Gastroesophageal sphincter (tissue), 3 donors: ENCODE measurements at regions not wholly inside any gene's neighbourhood (a gene's known extent, or its start where the extent isn't known, plus 50 kb on each side); places are given as distances from the start of the nearest gene placed in this dataset.

Experiments
- POLR2A ChIP-seq, 2 donors: fragments of 450-650 bp; IDR thresholded peaks; one replicate each; pipeline ENCODE4 v1.6.1; 2017; ENCODE audit warnings: antibody characterized with exemption in 2 of 2, mild to moderate bottlenecking in 2 of 2, moderate library complexity in 1 of 2
- POLR2AphosphoS5 ChIP-seq: sonication (generic); formaldehyde crosslinking; IDR thresholded peaks from one replicate; pipeline ENCODE4 v1.6.1; 2017; ENCODE audit warnings: antibody characterized with exemption
- TF ChIP-seq, protein P1 (sequence below), 4 experiments: fragments of 200-600 bp in 2 of 4; fragments of 450-650 bp in 2 of 4; sonication (generic) in 1 of 4; IDR thresholded peaks; one replicate each; pipeline ENCODE4 v1.5.1; 2017 to 2019; ENCODE audit warnings: antibody characterized with exemption in 4 of 4, mild to moderate bottlenecking in 2 of 4, moderate library complexity in 2 of 4

- TF ChIP-seq, protein P1, sequence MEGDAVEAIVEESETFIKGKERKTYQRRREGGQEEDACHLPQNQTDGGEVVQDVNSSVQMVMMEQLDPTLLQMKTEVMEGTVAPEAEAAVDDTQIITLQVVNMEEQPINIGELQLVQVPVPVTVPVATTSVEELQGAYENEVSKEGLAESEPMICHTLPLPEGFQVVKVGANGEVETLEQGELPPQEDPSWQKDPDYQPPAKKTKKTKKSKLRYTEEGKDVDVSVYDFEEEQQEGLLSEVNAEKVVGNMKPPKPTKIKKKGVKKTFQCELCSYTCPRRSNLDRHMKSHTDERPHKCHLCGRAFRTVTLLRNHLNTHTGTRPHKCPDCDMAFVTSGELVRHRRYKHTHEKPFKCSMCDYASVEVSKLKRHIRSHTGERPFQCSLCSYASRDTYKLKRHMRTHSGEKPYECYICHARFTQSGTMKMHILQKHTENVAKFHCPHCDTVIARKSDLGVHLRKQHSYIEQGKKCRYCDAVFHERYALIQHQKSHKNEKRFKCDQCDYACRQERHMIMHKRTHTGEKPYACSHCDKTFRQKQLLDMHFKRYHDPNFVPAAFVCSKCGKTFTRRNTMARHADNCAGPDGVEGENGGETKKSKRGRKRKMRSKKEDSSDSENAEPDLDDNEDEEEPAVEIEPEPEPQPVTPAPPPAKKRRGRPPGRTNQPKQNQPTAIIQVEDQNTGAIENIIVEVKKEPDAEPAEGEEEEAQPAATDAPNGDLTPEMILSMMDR (IDR thresholded peaks at IDR 0.05) = no peak
- TF ChIP-seq POLR2A (IDR thresholded peaks at IDR 0.05) (no peak), POLR2AphosphoS5 (no peak)
Measured at GRCh38 chr6:69594405-69594804, 202.4 kb downstream of the LMBRD1 start.
